PC-3 (cell line): ENCODE measurements at regions not wholly inside any gene's neighbourhood (a gene's known extent, or its start where the extent isn't known, plus 50 kb on each side); places are given as distances from the start of the nearest gene placed in this dataset.

Experiments
- ATAC-seq: fragments of 200-7000 bp; cut with Tn5 transposase; 2 replicates; pipeline ENCODE4 v1.9.1; 2020; ENCODE audit warnings: mild to moderate bottlenecking, moderate library complexity
- BruUV-seq: library from RNA; stranded (reverse); fragments of 400-500 nt; replicated peaks from 2 replicates; lab custom pipeline; 2021; lab: Mats Ljungman, UMichigan
- CTCF ChIA-PET: fragments of 300-600 bp; sonication (Branson Sonifier 250); formaldehyde crosslinking; loops from one replicate; lab custom pipeline; 2022; ENCODE audit warnings: antibody characterized with exemption; lab: Charles Lee
- POLR2A ChIA-PET: fragments of 300-600 bp; sonication (Branson Sonifier 250); formaldehyde crosslinking; loops from one replicate; lab custom pipeline; 2022; ENCODE audit warnings: antibody characterized with exemption; ENCODE audit not compliant: unreplicated experiment; lab: Charles Lee
- DNase-seq: peaks from one replicate; pipeline ENCODE4 v3.0.0-alpha.2; 2015
- H2AFZ ChIP-seq: fragments of 300-600 bp; sonication (generic); 2 replicates; pipeline ENCODE4 v1.6.0; 2016; ENCODE audit warnings: antibody characterized with exemption, low read length
- H3F3A ChIP-seq: fragments of 300-600 bp; sonication (generic); one replicate; pipeline ENCODE4 v1.6.0; 2017; ENCODE audit warnings: antibody characterized with exemption, low read length, control low read depth, mild to moderate bottlenecking; ENCODE audit not compliant: unreplicated experiment
- H3K27ac ChIP-seq: fragments of 300-600 bp; sonication (generic); 2 replicates; pipeline ENCODE4 v1.5.1; 2016; ENCODE audit warnings: mild to moderate bottlenecking, low read length
- H3K27me3 ChIP-seq: fragments of 300-600 bp; sonication (generic); 2 replicates; pipeline ENCODE4 v1.6.1; 2016; ENCODE audit warnings: low read length, mixed read lengths
- H3K36me3 ChIP-seq: fragments of 300-600 bp; sonication (generic); 2 replicates; pipeline ENCODE4 v1.6.1; 2016; ENCODE audit warnings: low read depth, mixed run types, low read length, mixed read lengths
- H3K4me1 ChIP-seq: fragments of 300-600 bp; sonication (generic); 2 replicates; pipeline ENCODE4 v1.5.1; 2016; ENCODE audit warnings: low read length; ENCODE audit not compliant: insufficient read depth
- H3K4me2 ChIP-seq: fragments of 300-600 bp; sonication (generic); 2 replicates; pipeline ENCODE4 v1.6.0; 2016; ENCODE audit warnings: low read length
- H3K4me3 ChIP-seq: fragments of 300-600 bp; sonication (generic); 2 replicates; pipeline ENCODE4 v1.5.1; 2016; ENCODE audit warnings: mild to moderate bottlenecking, low read length, mixed read lengths
- H3K79me2 ChIP-seq: fragments of 300-600 bp; sonication (generic); 2 replicates; pipeline ENCODE4 v1.6.1; 2017; ENCODE audit warnings: low read length, mixed read lengths
- H3K9ac ChIP-seq: fragments of 300-600 bp; sonication (generic); 2 replicates; pipeline ENCODE4 v1.6.0; 2016; ENCODE audit warnings: mild to moderate bottlenecking, low read length
- H3K9me2 ChIP-seq: fragments of 300-600 bp; sonication (generic); replicated peaks from 2 replicates; pipeline ENCODE4 v1.6.1; 2016; ENCODE audit warnings: mixed run types, low read length, mixed read lengths
- H3K9me3 ChIP-seq: fragments of 300-600 bp; sonication (generic); 2 replicates; pipeline ENCODE4 v1.6.1; 2016; ENCODE audit warnings: low read length, mixed read lengths
- H4K20me1 ChIP-seq: fragments of 300-600 bp; sonication (generic); 2 replicates; pipeline ENCODE4 v1.6.1; 2016; ENCODE audit warnings: low read length, mixed read lengths
- CTCF ChIP-seq: fragments of 300-600 bp; sonication (generic); conservative IDR thresholded peaks from 2 replicates; pipeline ENCODE4 v1.5.1; 2017; ENCODE audit warnings: antibody characterized with exemption, low read depth, mild to moderate bottlenecking, low read length
- EZH2 ChIP-seq: fragments of 300-600 bp; sonication (generic); IDR thresholded peaks from one replicate; pipeline ENCODE4 v1.6.1; 2017; ENCODE audit warnings: antibody characterized with exemption, mild to moderate bottlenecking, low read length; ENCODE audit not compliant: unreplicated experiment
- EZH2phosphoT487 ChIP-seq: fragments of 300-600 bp; sonication (generic); IDR thresholded peaks from 2 replicates; pipeline ENCODE4 v1.6.1; 2018; ENCODE audit warnings: mild to moderate bottlenecking, antibody characterized with exemption, low read length, borderline replicate concordance
- intact Hi-C: fragments of 100-400 bp; cut with micrococcal nuclease; formaldehyde crosslinking; loops from 2 replicates; pipeline ENCODE4 v1.9.0; 2023

- Histone ChIP-seq H3K4me2 (no peak overlapping the region), H3K36me3 (no peaks in the 10 kb centered on the region), H3K4me1 (no peaks in the 10 kb centered on the region), H3K27me3 (peaks cover 24% of the 10 kb centered on the region), H3K9me2 (no peaks in the 10 kb centered on the region), H3F3A (no peaks in the 10 kb centered on the region), H3K9me3 (no peaks in the 10 kb centered on the region), H3K4me3 (no peak overlapping the region), H3K27ac (no peak overlapping the region), H3K9ac (no peak overlapping the region), H2AFZ (no peak overlapping the region), H4K20me1 (no peaks in the 10 kb centered on the region), H3K79me2 (no peaks in the 10 kb centered on the region)
- ATAC-seq (no peak), DNase-seq (no peak)
- ChIA-PET CTCF (no interaction called here), POLR2A (no interaction called here)
- BruUV-seq: no TSS peak
- intact Hi-C loops: no loop called here
- TF ChIP-seq CTCF: no peak
- TF ChIP-seq EZH2phosphoT487: no peak
- TF ChIP-seq EZH2: no peak
These were observed 357.5 kb upstream of the SHH start for GRCh38 chr7:156169474-156170370.

GRCh38 chr7:156168434-156168833 is 356.2 kb upstream of the SHH start:
- H4K20me1 ChIP-seq: no peaks in the 10 kb centered on the region
- no peaks in the 10 kb centered on the region for H3F3A ChIP-seq
- no peak for ATAC-seq
- H3K9me3 ChIP-seq: no peaks in the 10 kb centered on the region
- H3K36me3 ChIP-seq: no peaks in the 10 kb centered on the region
- H3K9me2 ChIP-seq: no peaks in the 10 kb centered on the region
- BruUV-seq: no TSS peak
- no peak for DNase-seq
- ChIA-PET CTCF (no interaction called here), POLR2A (interaction anchor here (0.7 kb wide), 1 partner anchor 600 kb away, joined by 13 read pairs; no protein-coding TSS in a partner anchor)
- intact Hi-C loops: no loop called here
- TF ChIP-seq EZH2phosphoT487 (no peak), CTCF (no peak), EZH2 (no peak)
- H3K79me2 ChIP-seq: no peaks in the 10 kb centered on the region
- no peak overlapping the region for H3K9ac ChIP-seq
- H3K27me3 ChIP-seq: peaks cover 19% of the 10 kb centered on the region; the same call in 1 of the 2 replicates
- no peak overlapping the region for H3K4me2 ChIP-seq
- no peak overlapping the region for H3K27ac ChIP-seq
- H3K4me3 ChIP-seq: no peak overlapping the region
- H3K4me1 ChIP-seq: no peaks in the 10 kb centered on the region
- H2AFZ ChIP-seq: no peak overlapping the region

- Histone ChIP-seq H4K20me1 (no peaks in the 10 kb centered on the region), H3F3A (no peaks in the 10 kb centered on the region), H3K36me3 (no peaks in the 10 kb centered on the region), H3K27ac (no peak overlapping the region), H3K9me3 (no peaks in the 10 kb centered on the region), H2AFZ (no peak overlapping the region), H3K4me1 (no peaks in the 10 kb centered on the region), H3K4me2 (no peak overlapping the region), H3K79me2 (no peaks in the 10 kb centered on the region), H3K9ac (no peak overlapping the region), H3K4me3 (no peak overlapping the region), H3K27me3 (0 out of 2 replicates have a peak, but pooled peaks cover 18% of the 10 kb centered on the region), H3K9me2 (no peaks in the 10 kb centered on the region)
- ATAC-seq (no peak), DNase-seq (no peak)
- TF ChIP-seq CTCF (no peak), EZH2 (no peak), EZH2phosphoT487 (no peak)
- CTCF ChIA-PET: no interaction called here
- intact Hi-C loops: no loop called here
- POLR2A ChIA-PET: interaction anchor here (0.7 kb wide), 1 partner anchor 599 kb away, joined by 13 read pairs; no protein-coding TSS in a partner anchor
- BruUV-seq: no TSS peak
These were observed 355.7 kb upstream of the SHH start for GRCh38 chr7:156167987-156168386.
